Neural progenitor cell (in vitro differentiated cells): ENCODE measurements at regions not wholly inside any gene's neighbourhood (a gene's known extent, or its start where the extent isn't known, plus 50 kb on each side); places are given as distances from the start of the nearest gene placed in this dataset.

Experiments used
- EZH2 ChIP-seq: fragments of 200-600 bp; sonication (generic); IDR thresholded peaks from 2 replicates; pipeline ENCODE4 v1.6.1; 2017; ENCODE audit warnings: antibody characterized with exemption, mild to moderate bottlenecking, moderate library complexity
- TF ChIP-seq, protein P1 (sequence below): fragments of 200-600 bp; sonication (generic); IDR thresholded peaks from 2 replicates; pipeline ENCODE4 v1.5.1; 2017; ENCODE audit warnings: antibody characterized with exemption, mild to moderate bottlenecking

DNA sequence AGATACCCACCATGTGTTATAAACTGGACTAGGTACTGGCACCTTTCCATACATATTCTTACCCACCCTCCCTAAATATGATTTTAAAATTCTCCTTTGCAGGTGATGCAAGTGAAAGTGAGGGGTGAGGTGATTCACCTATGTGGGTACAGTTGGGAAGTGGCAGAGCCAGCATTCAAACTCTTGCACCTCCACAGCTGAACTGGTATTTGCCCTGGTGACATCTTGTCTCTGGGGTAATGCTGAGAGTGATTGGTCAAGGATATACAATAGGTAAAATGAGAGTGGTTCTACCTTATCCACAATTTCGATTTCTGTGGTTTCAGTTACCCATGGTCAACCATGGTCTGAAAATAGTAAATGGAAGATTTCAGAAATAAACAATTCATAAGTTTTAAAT is 288.2 kb downstream of the MIAT start:
- TF ChIP-seq, protein P1, sequence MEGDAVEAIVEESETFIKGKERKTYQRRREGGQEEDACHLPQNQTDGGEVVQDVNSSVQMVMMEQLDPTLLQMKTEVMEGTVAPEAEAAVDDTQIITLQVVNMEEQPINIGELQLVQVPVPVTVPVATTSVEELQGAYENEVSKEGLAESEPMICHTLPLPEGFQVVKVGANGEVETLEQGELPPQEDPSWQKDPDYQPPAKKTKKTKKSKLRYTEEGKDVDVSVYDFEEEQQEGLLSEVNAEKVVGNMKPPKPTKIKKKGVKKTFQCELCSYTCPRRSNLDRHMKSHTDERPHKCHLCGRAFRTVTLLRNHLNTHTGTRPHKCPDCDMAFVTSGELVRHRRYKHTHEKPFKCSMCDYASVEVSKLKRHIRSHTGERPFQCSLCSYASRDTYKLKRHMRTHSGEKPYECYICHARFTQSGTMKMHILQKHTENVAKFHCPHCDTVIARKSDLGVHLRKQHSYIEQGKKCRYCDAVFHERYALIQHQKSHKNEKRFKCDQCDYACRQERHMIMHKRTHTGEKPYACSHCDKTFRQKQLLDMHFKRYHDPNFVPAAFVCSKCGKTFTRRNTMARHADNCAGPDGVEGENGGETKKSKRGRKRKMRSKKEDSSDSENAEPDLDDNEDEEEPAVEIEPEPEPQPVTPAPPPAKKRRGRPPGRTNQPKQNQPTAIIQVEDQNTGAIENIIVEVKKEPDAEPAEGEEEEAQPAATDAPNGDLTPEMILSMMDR, result no peak
- TF ChIP-seq EZH2, result no peak
